Aorta (tissue), 5 donors: ENCODE measurements at regions not wholly inside any gene's neighbourhood (a gene's known extent, or its start where the extent isn't known, plus 50 kb on each side); places are given as distances from the start of the nearest gene placed in this dataset.
"Not testable (repeated sequence)": the region's sequence is repeated elsewhere in the genome, so short reads cannot be mapped to it uniquely, and the experiment has no call there.

Experiments used
- ATAC-seq: fragments of 200-7000 bp; cut with Tn5 transposase; one replicate; pipeline ENCODE4 v1.9.1; 2022; ENCODE audit warnings: moderate library complexity; ENCODE audit not compliant: low FRiP score
- DNase-seq, 2 donors: peaks; one replicate each; pipeline ENCODE4 v3.0.0-alpha.2; 2020
- H3K27ac ChIP-seq, 2 donors: one replicate each; pipeline ENCODE4 v1.5.1; 2013; ENCODE audit warnings: low read length in 2 of 2, mild to moderate bottlenecking in 2 of 2, moderate library complexity in 2 of 2, control low read depth in 1 of 2, inconsistent platforms in 1 of 2, low read depth in 1 of 2
- H3K27me3 ChIP-seq, 2 donors: one replicate each; pipeline ENCODE4 v1.6.1; 2013; ENCODE audit warnings: control low read depth in 1 of 2, low read length in 1 of 2, mild to moderate bottlenecking in 1 of 2, moderate library complexity in 1 of 2; ENCODE audit not compliant: insufficient read depth in 2 of 2, control insufficient read depth in 1 of 2
- H3K36me3 ChIP-seq, 2 donors: one replicate each; pipeline ENCODE4 v1.6.1; 2013; ENCODE audit warnings: control low read depth in 1 of 2, low read length in 1 of 2, mild to moderate bottlenecking in 1 of 2; ENCODE audit not compliant: insufficient read depth in 2 of 2, control insufficient read depth in 1 of 2
- H3K4me1 ChIP-seq, 2 donors: one replicate each; pipeline ENCODE4 v1.6.1; 2013; ENCODE audit warnings: low read length in 2 of 2, control low read depth in 1 of 2, mild to moderate bottlenecking in 1 of 2, moderate library complexity in 1 of 2; ENCODE audit not compliant: insufficient read depth in 2 of 2, control insufficient read depth in 1 of 2
- H3K4me3 ChIP-seq, 2 donors: one replicate each; pipeline ENCODE4 v1.5.1; 2013; ENCODE audit warnings: low read length in 2 of 2, control low read depth in 1 of 2, mild to moderate bottlenecking in 1 of 2
- H3K9me3 ChIP-seq: one replicate; pipeline ENCODE4 v1.6.1; 2013; ENCODE audit warnings: mild to moderate bottlenecking, low read length; ENCODE audit not compliant: control insufficient read depth
- WGBS, 2 donors: extraction: QIAGEN DNeasy Blood & Tissue Kit; methylation state at CpG; one replicate each; pipeline ENCODE4 v1.1.7; 2013; 5-methylcytosine and 5-hydroxymethylcytosine counted together
- intact Hi-C, 2 donors: fragments of 100-400 bp; cut with DNase I; formaldehyde crosslinking; loops; one replicate each; pipeline versions ENCODE4 v1.14.2 to v1.15.0; 2022
- donor health status: healthy with polysubstance abuse.
- donor health status: Bipolar disorder and iron deficiency.
- donor health status: DM: no; HTN: no; CAD: no.
- donor health status: DM: no; HTN: no; CAD: no.
- donor health status: DM: yes; HTN: yes; CAD: no.

DNA sequence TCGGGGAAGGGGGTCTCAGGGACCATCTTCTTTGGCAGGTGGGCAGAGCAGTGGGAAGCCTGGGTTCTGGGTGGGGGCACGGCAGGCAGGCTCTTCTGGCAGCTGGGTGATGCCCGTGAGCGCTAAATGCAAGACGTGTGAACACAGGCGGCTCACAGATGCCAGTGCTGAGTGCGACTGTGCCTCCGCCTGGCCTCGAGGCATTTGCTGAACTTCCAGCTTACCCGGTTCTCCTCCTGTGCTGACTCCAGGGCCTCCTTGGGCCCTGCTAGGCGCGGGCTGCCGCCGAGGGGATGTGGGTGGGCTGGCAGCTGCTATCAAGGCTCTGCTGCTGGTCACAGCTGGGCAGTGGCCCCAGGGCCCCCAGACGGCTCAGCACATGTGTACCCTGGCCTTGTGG, 3947.8 kb upstream of the TPTE start:
- WGBS, 2 donors, result no CpG with 5 or more reads among the region's 15 CpGs
- H3K27me3 ChIP-seq, intact Hi-C loops, DNase-seq, H3K36me3 ChIP-seq, H3K4me3 ChIP-seq, H3K9me3 ChIP-seq, H3K27ac ChIP-seq, ATAC-seq, H3K4me1 ChIP-seq: not testable (repeated sequence)

DNA sequence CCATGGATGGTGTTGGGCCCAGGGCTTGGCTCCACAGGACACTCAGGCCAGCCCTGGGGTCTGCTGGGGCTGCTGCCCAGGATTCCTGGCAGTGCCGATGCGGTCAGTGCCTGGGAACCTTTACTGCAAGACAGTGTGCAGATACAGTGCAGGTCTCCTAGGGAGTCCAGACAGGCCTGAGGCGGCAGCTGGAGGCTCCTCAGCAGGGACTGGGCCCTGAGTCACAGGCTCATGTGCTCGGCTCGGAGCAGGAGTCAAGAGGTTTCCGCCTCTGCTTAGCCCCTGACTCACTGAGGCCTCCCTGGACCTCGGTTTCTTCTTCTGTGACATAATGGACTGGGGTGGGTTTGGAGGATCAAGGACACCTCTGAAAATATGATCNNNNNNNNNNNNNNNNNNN, 3941.6 kb upstream of the TPTE start:
- H3K27ac ChIP-seq, intact Hi-C loops, H3K27me3 ChIP-seq, H3K4me3 ChIP-seq, ATAC-seq, DNase-seq, H3K9me3 ChIP-seq, H3K4me1 ChIP-seq, H3K36me3 ChIP-seq: not testable (repeated sequence)
- WGBS, 2 donors, result no CpG with 5 or more reads among the region's 7 CpGs
